DMS79 (cell line): ENCODE measurements at regions not wholly inside any gene's neighbourhood (a gene's known extent, or its start where the extent isn't known, plus 50 kb on each side); places are given as distances from the start of the nearest gene placed in this dataset.
"Not testable (repeated sequence)": the region's sequence is repeated elsewhere in the genome, so short reads cannot be mapped to it uniquely, and the experiment has no call there.

Experiments
- DNase-seq: peaks from one replicate; lab custom pipeline; 2025; lab: John Stamatoyannopoulos, UW

- DNase-seq: no peak
Observed at GRCh38 chr6:72457738-72458137, 164.1 kb upstream of the KCNQ5 start.

DNA sequence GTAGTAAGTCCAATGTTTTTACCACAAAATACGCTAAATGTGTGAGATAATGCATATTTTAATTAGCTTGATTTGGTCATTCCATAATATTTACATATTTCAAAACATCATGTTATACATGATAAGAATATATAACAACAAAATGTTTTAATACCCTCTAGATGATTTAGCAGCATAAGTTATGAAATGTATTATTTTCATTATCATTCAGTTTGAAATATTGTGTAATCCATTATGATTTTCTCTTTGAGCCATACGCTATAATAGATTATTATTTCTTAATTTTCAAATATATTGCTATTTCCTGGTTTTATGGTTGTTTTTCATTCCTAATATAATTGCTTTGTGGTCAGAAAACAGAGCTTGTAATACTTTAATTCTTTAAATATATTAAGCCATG lies 163.3 kb upstream of the KCNQ5 start:
- no peak for DNase-seq

- no peak for DNase-seq
Observed at GRCh38 chr6:72461144-72461543, 160.7 kb upstream of the KCNQ5 start.

DNA sequence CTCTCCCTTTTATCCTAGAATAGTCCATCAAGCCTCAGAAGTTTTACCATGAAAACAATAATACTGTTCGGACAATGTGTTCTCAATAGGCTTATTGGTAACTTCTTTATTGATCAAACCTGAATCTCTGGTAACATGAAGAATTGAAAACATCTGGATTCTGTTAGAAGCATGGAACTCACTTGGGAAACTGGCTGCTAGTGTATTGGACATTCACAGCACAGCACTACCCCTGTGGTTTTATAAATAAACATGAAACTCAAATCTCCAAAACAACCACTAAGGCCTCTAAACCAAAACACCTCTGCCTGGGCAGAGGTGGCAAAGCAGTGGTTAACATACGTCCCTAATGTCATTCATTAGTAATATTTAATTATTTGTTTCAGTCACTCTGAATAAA lies 157.6 kb upstream of the KCNQ5 start:
- no peak for DNase-seq

DNA sequence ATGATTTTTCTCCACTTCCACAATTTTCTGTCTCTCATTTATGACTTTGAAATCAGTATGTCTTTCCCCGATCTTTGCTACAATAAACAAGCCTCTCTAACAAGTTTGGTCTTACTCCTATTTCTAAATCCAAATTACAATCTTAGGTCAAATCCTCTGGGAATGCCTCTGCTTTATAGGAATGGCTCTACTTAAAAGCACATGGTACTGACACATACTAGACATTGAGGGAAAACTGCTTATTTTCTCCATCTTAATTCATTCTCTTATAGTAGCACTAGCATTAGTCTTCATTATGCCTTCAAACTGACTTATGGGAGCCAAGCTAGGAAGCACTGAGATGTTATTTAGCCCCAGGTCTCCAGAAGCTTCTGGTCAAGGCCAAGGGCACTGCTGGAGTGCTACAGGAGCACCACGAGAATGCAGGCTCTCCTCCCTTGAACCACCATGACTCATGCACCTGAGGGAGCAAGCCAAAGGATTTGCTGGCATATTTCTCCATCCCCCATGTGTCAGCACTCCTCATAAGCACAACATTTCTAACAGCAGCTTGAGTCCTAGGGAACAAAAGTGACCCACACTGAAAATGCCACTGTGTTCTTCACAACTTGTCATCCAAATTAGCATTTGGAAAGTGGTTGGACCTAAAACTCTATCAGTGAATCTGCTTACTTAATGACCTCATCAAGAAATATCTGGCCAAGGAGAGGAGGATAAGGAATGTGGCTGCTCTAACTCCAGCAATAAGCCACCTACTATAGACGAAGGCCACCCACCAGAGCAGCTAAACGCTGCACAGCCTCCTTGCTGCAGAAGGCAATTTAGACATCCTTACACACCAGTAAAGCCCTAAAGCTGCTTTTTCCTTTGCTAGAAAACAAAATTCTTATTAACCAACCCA lies 156.8 kb upstream of the KCNQ5 start:
- DNase-seq: no peak

DNA sequence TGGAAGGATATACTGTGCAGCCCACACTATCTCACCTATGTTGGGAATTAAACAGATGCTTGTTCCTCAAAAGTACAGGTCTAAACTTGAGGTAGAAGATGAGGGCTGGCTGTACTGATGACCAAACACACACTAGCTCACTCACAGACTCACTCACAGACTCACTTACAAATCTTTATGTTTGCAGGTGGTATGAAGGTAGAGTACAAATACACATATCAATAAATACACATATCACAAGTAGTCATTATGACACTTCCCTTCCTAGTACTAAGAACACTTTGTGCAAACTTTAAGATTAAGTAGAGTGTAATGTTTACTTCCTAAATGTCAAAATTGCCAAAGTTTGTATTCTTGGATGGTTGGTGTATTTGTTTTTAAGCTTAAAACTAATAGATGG lies 155.4 kb upstream of the KCNQ5 start:
- no peak for DNase-seq

GRCh38 chr6:72466971-72467566 lies 154.8 kb upstream of the KCNQ5 start:
- no peak for DNase-seq

DNA sequence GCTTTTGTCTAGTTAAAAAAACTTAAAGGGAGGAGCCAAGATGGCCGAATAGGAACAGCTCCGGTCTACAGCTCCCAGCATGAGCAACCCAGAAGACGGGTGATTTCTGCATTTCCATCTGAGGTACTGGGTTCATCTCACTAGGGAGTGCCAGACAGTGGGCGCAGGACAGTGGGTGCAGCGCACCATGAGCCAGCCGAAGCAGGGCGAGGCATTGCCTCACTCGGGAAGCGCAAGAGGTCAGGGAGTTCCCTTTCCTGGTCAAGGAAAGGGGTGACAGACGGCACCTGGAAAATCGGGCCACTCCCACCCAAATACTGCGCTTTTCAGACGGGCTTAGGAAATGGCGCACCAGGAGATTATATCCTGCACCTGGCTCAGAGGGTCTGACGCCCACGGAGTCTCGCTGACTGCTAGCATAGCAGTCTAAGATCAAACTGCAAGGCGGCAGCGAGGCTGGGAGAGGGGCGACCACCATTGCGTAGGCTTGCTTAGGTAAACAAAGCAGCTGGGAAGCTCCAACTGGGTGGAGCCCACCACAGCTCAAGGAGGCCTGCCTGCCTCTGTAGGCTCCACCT lies 152.4 kb upstream of the KCNQ5 start:
- not testable (repeated sequence) for DNase-seq

DNA sequence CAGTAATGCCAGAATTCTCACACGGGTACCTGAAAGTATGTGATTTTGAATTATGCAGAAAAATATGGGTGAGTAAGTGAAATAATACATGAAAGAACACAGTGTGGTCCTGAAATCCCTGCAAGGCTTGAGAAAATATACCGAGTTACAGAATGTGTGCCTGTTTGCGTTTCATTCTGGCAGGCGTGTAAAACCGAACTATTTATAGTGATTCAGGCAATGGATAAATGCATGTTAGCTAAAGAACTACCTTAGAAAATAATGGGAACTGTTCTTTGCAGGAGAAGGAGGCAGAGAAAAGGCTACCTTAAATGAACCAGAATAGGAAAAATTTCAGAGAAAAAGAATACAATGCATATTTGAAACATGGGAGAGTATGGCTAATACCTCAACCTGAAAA lies 145.8 kb upstream of the KCNQ5 start:
- no peak for DNase-seq

- no peak for DNase-seq
Observed at GRCh38 chr6:72476646-72477045, 145.2 kb upstream of the KCNQ5 start.

DNA sequence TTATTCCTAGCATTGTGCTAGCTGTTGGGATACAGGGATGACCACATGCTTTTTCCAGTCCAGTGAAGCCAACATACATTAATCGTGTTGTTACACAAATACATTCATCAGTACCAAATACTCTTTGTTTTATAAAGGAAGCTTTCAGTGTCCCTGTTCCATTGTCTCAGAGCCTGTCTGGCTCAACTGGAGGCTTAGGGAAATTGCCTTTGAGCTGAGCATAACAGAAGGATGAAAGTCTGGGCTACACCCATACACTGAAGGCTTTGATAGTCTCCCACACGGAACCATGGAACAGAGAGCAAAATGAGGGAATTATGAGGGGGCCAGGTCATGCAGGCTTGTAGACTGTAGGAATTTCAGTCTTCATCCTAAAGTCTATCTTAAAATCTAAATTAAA lies 126.4 kb upstream of the KCNQ5 start:
- no peak for DNase-seq

DNA sequence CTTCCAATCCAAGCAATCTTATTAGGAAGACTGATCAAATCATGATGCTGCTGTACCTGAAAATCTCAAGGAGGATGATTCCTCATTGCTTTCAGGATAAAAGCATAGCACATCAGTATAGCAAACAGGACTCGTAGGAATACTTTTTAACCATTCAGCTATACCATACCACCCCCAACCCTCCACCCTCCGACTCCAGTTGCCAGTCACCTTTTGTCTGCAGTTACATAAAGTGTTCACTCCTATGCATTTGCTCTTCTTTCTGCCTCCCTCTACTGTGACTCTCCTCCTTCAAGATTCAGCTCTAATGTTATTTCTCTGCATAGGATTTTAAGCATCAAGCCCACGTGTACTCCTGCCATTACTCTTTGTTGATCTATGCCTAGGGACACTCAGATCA lies 124.7 kb upstream of the KCNQ5 start:
- no peak for DNase-seq

- no peak for DNase-seq
Observed at GRCh38 chr6:72500669-72501068, 121.2 kb upstream of the KCNQ5 start.

DNA sequence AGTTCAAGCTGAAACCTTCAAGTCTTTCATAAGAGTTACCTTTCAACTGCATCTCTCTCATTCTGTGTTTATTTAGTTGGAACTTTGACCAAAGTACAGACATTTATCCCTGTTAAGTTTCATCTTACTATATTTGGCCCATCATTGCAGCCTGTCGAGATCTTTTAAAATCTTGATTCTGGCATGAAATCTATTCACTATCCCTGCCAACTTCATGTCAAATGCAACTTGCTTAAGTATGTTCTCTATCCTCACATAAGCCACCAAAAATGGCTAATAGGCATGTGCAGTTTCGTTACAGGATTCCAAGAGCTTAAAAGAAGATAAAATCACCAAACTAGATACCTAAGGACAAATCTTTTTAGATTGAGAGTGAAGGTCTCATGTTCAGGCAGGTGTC lies 117.5 kb upstream of the KCNQ5 start:
- no peak for DNase-seq

GRCh38 chr6:72505446-72505845 lies 116.4 kb upstream of the KCNQ5 start:
- DNase-seq: no peak

DNA sequence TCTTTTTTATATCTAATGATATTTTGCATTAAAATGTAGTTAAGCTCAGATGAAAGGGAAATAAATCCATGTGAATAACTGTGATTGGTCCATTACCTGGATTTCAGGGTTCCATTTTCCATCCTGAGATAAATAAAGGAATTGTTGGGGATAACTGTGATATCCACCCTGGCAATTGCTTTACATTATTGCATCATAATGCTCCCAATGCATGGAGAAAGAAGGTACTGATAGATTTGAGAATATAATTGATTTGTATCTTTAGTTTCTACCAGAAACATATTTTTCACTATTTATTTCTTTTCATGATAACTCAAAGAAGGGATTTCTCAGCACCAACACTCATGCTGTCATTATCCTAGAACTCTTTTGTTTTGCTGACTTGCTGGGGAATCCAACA lies 102.0 kb upstream of the KCNQ5 start:
- DNase-seq: no peak

DNA sequence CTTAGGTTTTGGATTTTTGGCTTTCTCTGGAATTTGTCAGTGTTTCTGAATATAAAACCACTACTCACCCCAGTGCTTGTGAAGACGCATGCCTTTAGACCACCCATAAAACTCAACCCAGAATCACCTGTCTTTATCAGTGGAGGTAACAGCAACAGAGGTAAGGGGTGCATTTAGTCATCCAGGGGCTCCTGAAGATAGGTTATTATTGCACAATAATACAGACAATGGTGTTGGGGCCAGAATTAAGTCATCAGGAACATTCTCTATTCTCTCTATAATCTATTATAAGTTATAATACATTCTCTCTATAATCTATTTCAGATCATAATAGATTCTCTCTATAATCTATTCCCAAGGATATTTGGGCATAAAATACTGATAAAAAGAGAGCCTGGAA lies 100.2 kb upstream of the KCNQ5 start:
- DNase-seq: no peak

DNA sequence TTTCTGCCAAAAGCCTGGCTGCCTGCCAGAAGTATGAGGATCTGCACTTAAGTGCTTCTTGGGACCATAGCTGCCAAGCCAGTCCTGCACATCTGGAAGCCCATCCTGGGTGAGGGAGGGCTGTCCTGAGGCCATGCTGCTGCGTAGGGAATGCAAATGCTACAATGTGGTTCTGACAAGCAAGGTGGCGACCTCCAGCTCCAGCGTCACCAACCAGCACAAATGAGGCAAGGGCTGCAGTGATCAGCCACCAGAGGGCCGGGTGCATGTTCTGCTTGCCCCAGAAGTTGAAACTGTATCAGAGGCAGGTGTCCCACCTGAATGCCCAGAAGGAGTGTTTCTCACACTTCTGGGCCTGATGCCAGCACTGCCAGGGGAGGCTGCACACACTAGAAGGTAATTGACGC lies 99.1 kb upstream of the KCNQ5 start:
- peak; percentile 15 for DNase-seq

DNA sequence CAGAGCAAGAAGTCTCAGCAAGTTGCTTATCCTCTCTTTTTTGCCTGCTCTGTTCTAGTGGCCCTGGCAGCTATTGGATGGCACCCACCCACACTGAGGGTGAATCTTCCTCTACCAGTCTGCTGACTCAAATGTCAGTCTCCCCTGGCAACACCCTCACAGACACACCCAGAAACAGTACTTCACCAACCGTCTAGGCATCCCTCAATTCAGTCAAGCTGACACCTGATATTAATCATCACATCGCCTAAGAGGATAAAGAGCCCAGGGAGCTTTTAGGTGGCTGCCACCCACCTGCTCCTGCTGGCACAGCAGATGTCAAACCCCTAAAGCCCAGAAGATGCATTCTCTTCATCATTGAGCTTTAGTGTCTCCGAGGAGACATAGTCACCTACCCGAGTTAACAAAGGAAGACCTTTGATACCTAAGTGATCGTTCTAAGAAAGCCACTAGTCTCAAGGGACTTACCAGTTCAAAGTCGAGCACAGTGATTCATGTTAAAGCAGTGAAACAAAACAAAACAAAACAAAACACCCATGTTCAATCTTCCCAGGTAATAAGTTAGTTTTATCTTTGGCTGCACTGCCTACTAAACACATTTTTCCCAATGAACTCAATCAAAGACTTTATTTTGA lies 97.7 kb upstream of the KCNQ5 start:
- DNase-seq: no peak

- no peak for DNase-seq
Observed at GRCh38 chr6:72525821-72526510, 95.9 kb upstream of the KCNQ5 start.

GRCh38 chr6:72530152-72530551 lies 91.7 kb upstream of the KCNQ5 start:
- no peak for DNase-seq

DNA sequence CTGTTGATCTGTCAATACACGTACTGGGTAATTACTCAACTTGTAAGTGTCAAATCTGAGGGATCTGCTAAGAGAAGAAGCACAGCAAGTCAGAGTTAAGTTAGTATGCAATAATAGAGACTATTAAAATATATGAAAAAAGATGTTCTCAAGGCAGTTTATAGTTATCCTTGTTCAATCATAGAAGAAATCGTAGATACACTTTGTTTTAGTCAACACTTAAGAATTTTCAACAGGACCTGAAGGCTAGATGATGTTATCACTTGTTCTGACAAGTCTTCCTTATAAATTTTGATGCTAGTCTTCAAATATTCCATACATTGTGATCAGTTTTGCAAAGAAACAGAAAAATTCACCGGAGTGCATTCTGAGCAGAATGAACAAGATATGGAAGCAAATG lies 91.1 kb upstream of the KCNQ5 start:
- DNase-seq: no peak
